PC-3 (cell line): ENCODE measurements at regions not wholly inside any gene's neighbourhood (a gene's known extent, or its start where the extent isn't known, plus 50 kb on each side); places are given as distances from the start of the nearest gene placed in this dataset.

Source experiments
- CTCF ChIP-seq: fragments of 300-600 bp; sonication (generic); conservative IDR thresholded peaks from 2 replicates; pipeline ENCODE4 v1.5.1; 2017; ENCODE audit warnings: antibody characterized with exemption, low read depth, mild to moderate bottlenecking, low read length
- EZH2 ChIP-seq: fragments of 300-600 bp; sonication (generic); IDR thresholded peaks from one replicate; pipeline ENCODE4 v1.6.1; 2017; ENCODE audit warnings: antibody characterized with exemption, mild to moderate bottlenecking, low read length; ENCODE audit not compliant: unreplicated experiment
- EZH2phosphoT487 ChIP-seq: fragments of 300-600 bp; sonication (generic); IDR thresholded peaks from 2 replicates; pipeline ENCODE4 v1.6.1; 2018; ENCODE audit warnings: mild to moderate bottlenecking, antibody characterized with exemption, low read length, borderline replicate concordance

- TF ChIP-seq CTCF, result no peak
- no peak for TF ChIP-seq EZH2
- no peak for TF ChIP-seq EZH2phosphoT487
These were observed 78.6 kb upstream of the HPCAL1 start for GRCh38 chr2:10223932-10224720.
